CD14-positive monocyte (primary cell): ENCODE measurements at regions not wholly inside any gene's neighbourhood (a gene's known extent, or its start where the extent isn't known, plus 50 kb on each side); places are given as distances from the start of the nearest gene placed in this dataset.
"Not testable (repeated sequence)": the region's sequence is repeated elsewhere in the genome, so short reads cannot be mapped to it uniquely, and the experiment has no call there.

Experiments used
- DNase-seq, 3 donors: peaks; one replicate each; pipeline ENCODE4 v3.0.0-alpha.2; 2011 to 2022
- H2AFZ ChIP-seq: 2 replicates; pipeline ENCODE4 v1.6.0; 2012; ENCODE audit warnings: mild to moderate bottlenecking, low read depth, low read length, inconsistent platforms; ENCODE audit not compliant: insufficient read depth, poor library complexity, severe bottlenecking
- H3K27ac ChIP-seq, 2 donors: 1 replicate in 1 of 2; 2 replicates in 1 of 2; pipeline ENCODE4 v1.5.1; 2012 to 2013; ENCODE audit warnings: low read length in 2 of 2, control low read depth in 1 of 2, inconsistent platforms in 1 of 2, low read depth in 1 of 2, mild to moderate bottlenecking in 1 of 2
- H3K27me3 ChIP-seq, 2 donors: one replicate each; pipeline versions ENCODE4 v1.6.0 to v1.6.1; 2011 to 2013; ENCODE audit warnings: low read length in 2 of 2; ENCODE audit not compliant: control insufficient read depth in 2 of 2, insufficient read depth in 2 of 2
- H3K36me3 ChIP-seq, 2 donors: replicated peaks in 1 of 2; 1 replicate in 1 of 2; 2 replicates in 1 of 2; pipeline versions ENCODE4 v1.5.1 to v1.6.1; 2012 to 2013; ENCODE audit warnings: low read length in 2 of 2, control low read depth in 1 of 2, inconsistent platforms in 1 of 2, mild to moderate bottlenecking in 1 of 2; ENCODE audit not compliant: insufficient read depth in 2 of 2, control insufficient read depth in 1 of 2
- H3K4me1 ChIP-seq, 2 donors: 1 replicate in 1 of 2; 2 replicates in 1 of 2; pipeline versions ENCODE4 v1.5.1 to v1.6.1; 2012 to 2013; ENCODE audit warnings: low read length in 2 of 2, control low read depth in 1 of 2, inconsistent platforms in 1 of 2, mild to moderate bottlenecking in 1 of 2, moderate library complexity in 1 of 2; ENCODE audit not compliant: insufficient read depth in 2 of 2, control insufficient read depth in 1 of 2
- H3K4me2 ChIP-seq: replicated peaks from 2 replicates; pipeline ENCODE3; 2012; ENCODE audit warnings: low read length, moderate library complexity, mild to moderate bottlenecking; ENCODE audit not compliant: poor library complexity, severe bottlenecking; ENCODE audit errors: extremely low read depth
- H3K4me3 ChIP-seq, 3 experiments: fragments of 200-600 bp in 1 of 3; sonication (generic) in 1 of 3; replicated peaks in 1 of 3; 1 replicate in 2 of 3; 2 replicates in 1 of 3; pipeline ENCODE4 v1.5.1; 2011 to 2013; ENCODE audit warnings: low read length in 3 of 3, mild to moderate bottlenecking in 3 of 3, control low read depth in 2 of 3, low read depth in 2 of 3, inconsistent platforms in 1 of 3, moderate library complexity in 1 of 3
- H3K79me2 ChIP-seq: 2 replicates; pipeline ENCODE4 v1.6.0; 2012; ENCODE audit warnings: mild to moderate bottlenecking, control low read depth, inconsistent platforms, low read length, moderate library complexity; ENCODE audit not compliant: insufficient read depth
- H3K9ac ChIP-seq: 2 replicates; pipeline ENCODE4 v1.6.0; 2017; ENCODE audit warnings: low read length, mild to moderate bottlenecking; ENCODE audit not compliant: insufficient read depth, poor library complexity, severe bottlenecking
- H3K9me3 ChIP-seq, 2 donors: replicated peaks in 1 of 2; 1 replicate in 1 of 2; 2 replicates in 1 of 2; pipeline versions ENCODE4 v1.5.1 to v1.6.1; 2012 to 2013; ENCODE audit warnings: low read length in 2 of 2, control low read depth in 1 of 2; ENCODE audit not compliant: control insufficient read depth in 1 of 2, insufficient read depth in 1 of 2
- H4K20me1 ChIP-seq: 2 replicates; pipeline ENCODE4 v1.6.0; 2012; ENCODE audit warnings: mild to moderate bottlenecking, low read length, control low read depth, moderate library complexity; ENCODE audit not compliant: insufficient read depth
- H3K27ac Mint-ChIP-seq, 7 donors: one replicate each; pipeline ENCODE4 v1.8.0; 2020; ENCODE audit warnings: mild to moderate bottlenecking in 7 of 7, mixed read lengths in 7 of 7, moderate library complexity in 6 of 7, inconsistent platforms in 2 of 7
- H3K27me3 Mint-ChIP-seq, 3 donors: one replicate each; pipeline ENCODE4 v1.8.0; 2021 to 2022; ENCODE audit warnings: low read depth in 3 of 3, mild to moderate bottlenecking in 3 of 3, mixed read lengths in 3 of 3, moderate library complexity in 3 of 3, inconsistent platforms in 1 of 3
- H3K36me3 Mint-ChIP-seq, 2 donors: one replicate each; pipeline ENCODE4 v1.8.0; 2020; ENCODE audit warnings: mixed read lengths in 2 of 2, inconsistent platforms in 1 of 2, mild to moderate bottlenecking in 1 of 2
- H3K4me1 Mint-ChIP-seq: one replicate; pipeline ENCODE4 v1.8.0; 2020; ENCODE audit warnings: mild to moderate bottlenecking, mixed read lengths
- H3K4me3 Mint-ChIP-seq, 2 donors: one replicate each; pipeline ENCODE4 v1.8.0; 2020; ENCODE audit warnings: mild to moderate bottlenecking in 2 of 2, mixed read lengths in 2 of 2, moderate library complexity in 1 of 2
- H3K9me3 Mint-ChIP-seq, 7 donors: one replicate each; pipeline ENCODE4 v1.8.0; 2020 to 2022; ENCODE audit warnings: mixed read lengths in 7 of 7, mild to moderate bottlenecking in 6 of 7, moderate library complexity in 6 of 7, inconsistent platforms in 2 of 7
- CTCF ChIP-seq: fragments of 200-600 bp; IDR thresholded peaks from one replicate; pipeline ENCODE4 v1.8.0; 2022; ENCODE audit warnings: antibody characterized with exemption, mild to moderate bottlenecking
- WGBS: methylation state at CpG from one replicate; pipeline ENCODE4 v1.1.5; 2013; ENCODE audit warnings: missing lambda C conversion rate; ENCODE audit not compliant: insufficient coverage; 5-methylcytosine and 5-hydroxymethylcytosine counted together
- intact Hi-C, 2 donors: fragments of 100-400 bp; cut with micrococcal nuclease; formaldehyde crosslinking; loops; one replicate each; pipeline versions ENCODE4 v1.15.0 to v1.15.1; 2023

GRCh38 chr12:59396919-59397318 lies 198.9 kb upstream of the SLC16A7 start:
- no peak overlapping the region for H3K27ac Mint-ChIP-seq
- no peaks in the 10 kb centered on the region for H4K20me1 ChIP-seq
- H3K27ac ChIP-seq: no peak overlapping the region
- no peaks in the 10 kb centered on the region for H3K36me3 ChIP-seq
- no peaks in the 10 kb centered on the region for H3K36me3 Mint-ChIP-seq
- no CpG with 5 or more reads among the region's 4 CpGs for WGBS
- H3K4me3 ChIP-seq: no peak overlapping the region
- no peaks in the 10 kb centered on the region for H3K9me3 ChIP-seq
- no peak for DNase-seq
- TF ChIP-seq CTCF: no peak
- H3K79me2 ChIP-seq: no peaks in the 10 kb centered on the region
- H3K27me3 ChIP-seq: no peaks in the 10 kb centered on the region
- no peak overlapping the region for H3K4me3 Mint-ChIP-seq
- H3K4me1 Mint-ChIP-seq: peaks cover 7% of the 10 kb centered on the region
- H3K9ac ChIP-seq: no peak overlapping the region
- no peak overlapping the region for H3K4me2 ChIP-seq
- no peak overlapping the region for H2AFZ ChIP-seq
- H3K4me1 ChIP-seq: no peaks in the 10 kb centered on the region
- H3K27me3 Mint-ChIP-seq: peaks cover 0 to 2% (median 0%) of the 10 kb centered on the region in 3 donors
- intact Hi-C loops: loop anchor here in 1 of 2 donors (10.0 kb wide), 1 partner anchor 438 kb away; no protein-coding TSS in a partner anchor
- H3K9me3 Mint-ChIP-seq: peaks cover 0 to 6% (median 2%) of the 10 kb centered on the region in 7 donors

DNA sequence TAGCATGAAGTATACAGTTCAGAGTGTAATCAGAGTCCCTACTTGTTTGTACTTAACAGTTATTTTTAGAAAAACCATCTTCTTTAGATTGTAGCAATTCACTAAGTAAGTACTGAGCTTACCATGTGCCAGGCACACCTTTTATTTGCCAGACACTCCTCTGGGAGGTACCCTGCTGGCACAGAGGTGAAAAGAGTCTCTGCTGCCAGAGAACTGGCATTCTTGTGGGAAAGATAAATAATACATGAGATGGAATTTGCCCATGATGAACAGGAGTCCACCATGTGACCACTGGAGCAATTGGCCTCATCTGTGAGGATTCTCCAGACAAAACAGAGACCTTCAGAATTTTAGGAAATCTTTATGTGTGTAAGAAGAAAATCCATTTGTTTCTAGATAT lies 199.3 kb upstream of the SLC16A7 start:
- H3K27ac Mint-ChIP-seq: no peak overlapping the region
- no peak for TF ChIP-seq CTCF

DNA sequence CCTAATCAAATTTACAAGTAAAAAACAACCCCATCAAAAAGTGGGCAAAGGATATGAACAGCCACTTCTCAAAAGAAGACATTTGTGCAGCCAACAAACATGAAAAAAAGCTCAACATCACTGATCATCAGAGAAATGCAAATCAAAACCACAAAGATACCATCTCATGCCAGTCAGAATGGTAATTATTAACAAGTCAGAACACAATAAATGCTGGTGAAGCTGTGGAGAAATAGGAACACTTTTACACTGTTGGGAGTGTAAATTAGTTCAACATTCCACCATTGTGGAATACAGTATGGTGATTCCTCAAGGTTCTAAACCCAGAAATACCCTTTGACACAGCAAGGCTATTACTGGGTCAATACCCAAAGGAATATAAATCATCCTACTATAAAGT lies 200.5 kb upstream of the SLC16A7 start:
- H3K9me3 ChIP-seq, H3K9ac ChIP-seq: not testable (repeated sequence)

More for the DNA sequence above, 199.3 kb upstream of the SLC16A7 start:
- no peaks in the 10 kb centered on the region for H3K9me3 ChIP-seq
- intact Hi-C loops: loop anchor here in 1 of 2 donors (10.0 kb wide), 1 partner anchor 438 kb away; no protein-coding TSS in a partner anchor
- no peak overlapping the region for H3K27ac ChIP-seq
- H3K36me3 ChIP-seq: no peaks in the 10 kb centered on the region
- Mint-ChIP-seq H3K4me1 (peaks cover 7% of the 10 kb centered on the region), H3K36me3 (no peaks in the 10 kb centered on the region), H3K27me3 (peaks cover 0 to 2% (median 0%) of the 10 kb centered on the region in 3 donors), H3K9me3 (peaks cover 0 to 6% (median 2%) of the 10 kb centered on the region in 7 donors), H3K4me3 (no peak overlapping the region)
- H3K9ac ChIP-seq: no peak overlapping the region
- H3K79me2 ChIP-seq: no peaks in the 10 kb centered on the region
- H3K4me3 ChIP-seq: no peak overlapping the region
- no peaks in the 10 kb centered on the region for H3K4me1 ChIP-seq
- H4K20me1 ChIP-seq: no peaks in the 10 kb centered on the region
- DNase-seq: no peak
- no peak overlapping the region for H2AFZ ChIP-seq
- no peaks in the 10 kb centered on the region for H3K27me3 ChIP-seq
- no peak overlapping the region for H3K4me2 ChIP-seq

More for the DNA sequence above, 200.5 kb upstream of the SLC16A7 start:
- not testable (repeated sequence) for H3K36me3 ChIP-seq, H3K4me3 ChIP-seq, H3K4me1 ChIP-seq, H2AFZ ChIP-seq, H3K27me3 Mint-ChIP-seq, DNase-seq, H3K27me3 ChIP-seq, H3K79me2 ChIP-seq, H3K4me2 ChIP-seq, H3K4me3 Mint-ChIP-seq, H4K20me1 ChIP-seq, H3K36me3 Mint-ChIP-seq, H3K27ac ChIP-seq, H3K4me1 Mint-ChIP-seq, H3K27ac Mint-ChIP-seq
- H3K9me3 Mint-ChIP-seq: peaks cover 2 to 10% (median 2%) of the 10 kb centered on the region in 7 donors
- intact Hi-C loops: loop anchor here in 1 of 2 donors (10.0 kb wide), 1 partner anchor 439 kb away; no protein-coding TSS in a partner anchor
